GM23338 (cell line): ENCODE measurements at regions not wholly inside any gene's neighbourhood (a gene's known extent, or its start where the extent isn't known, plus 50 kb on each side); places are given as distances from the start of the nearest gene placed in this dataset.

Experiments
- EZH2 ChIP-seq: fragments of 200-600 bp; sonication (generic); IDR thresholded peaks from one replicate; pipeline ENCODE4 v1.8.0; 2017; ENCODE audit warnings: antibody characterized with exemption, mild to moderate bottlenecking, low read depth; ENCODE audit not compliant: unreplicated experiment
- EZH2phosphoT487 ChIP-seq: fragments of 200-600 bp; sonication (generic); IDR thresholded peaks from one replicate; pipeline ENCODE4 v1.8.1; 2018; ENCODE audit warnings: antibody characterized with exemption; ENCODE audit not compliant: unreplicated experiment
- POLR2AphosphoS5 ChIP-seq: IDR thresholded peaks from 2 replicates; pipeline ENCODE4 v1.6.1; 2016; ENCODE audit warnings: antibody characterized with exemption, low read depth
- TF ChIP-seq, protein P1 (sequence below), 2 experiments: fragments of 200-600 bp in 1 of 2; sonication (generic) in 1 of 2; conservative IDR thresholded peaks; 2 replicates each; pipeline versions ENCODE4 v1.5.1 to v1.6.1; 2016 to 2017; ENCODE audit warnings: antibody characterized with exemption in 2 of 2, low read depth in 2 of 2, mild to moderate bottlenecking in 2 of 2, moderate library complexity in 1 of 2
- TF ChIP-seq, protein P2 (sequence below): IDR thresholded peaks from one replicate; pipeline ENCODE4 v1.6.1; 2018; ENCODE audit warnings: antibody characterized with exemption; ENCODE audit not compliant: unreplicated experiment

DNA sequence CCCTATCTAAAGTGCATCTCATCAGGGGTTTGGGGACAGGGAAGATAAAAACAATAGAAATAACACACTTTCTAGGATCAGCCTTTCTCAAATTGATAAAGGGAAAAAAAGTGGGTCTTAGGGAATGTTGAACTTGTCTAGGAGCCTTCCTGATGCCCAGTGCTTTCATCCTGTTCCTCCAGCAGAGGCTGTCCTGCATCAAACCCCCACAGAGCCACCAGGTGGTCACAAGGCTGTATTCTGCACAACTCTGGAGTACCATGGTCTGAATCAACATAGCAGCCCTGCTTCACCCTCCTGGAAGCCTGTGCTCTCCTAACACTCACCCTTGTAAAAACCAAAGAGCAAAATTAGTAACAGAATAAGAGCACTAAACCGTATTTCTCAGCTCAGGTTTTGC is 118.5 kb upstream of the SLC25A36 start:
- TF ChIP-seq, protein P1, sequence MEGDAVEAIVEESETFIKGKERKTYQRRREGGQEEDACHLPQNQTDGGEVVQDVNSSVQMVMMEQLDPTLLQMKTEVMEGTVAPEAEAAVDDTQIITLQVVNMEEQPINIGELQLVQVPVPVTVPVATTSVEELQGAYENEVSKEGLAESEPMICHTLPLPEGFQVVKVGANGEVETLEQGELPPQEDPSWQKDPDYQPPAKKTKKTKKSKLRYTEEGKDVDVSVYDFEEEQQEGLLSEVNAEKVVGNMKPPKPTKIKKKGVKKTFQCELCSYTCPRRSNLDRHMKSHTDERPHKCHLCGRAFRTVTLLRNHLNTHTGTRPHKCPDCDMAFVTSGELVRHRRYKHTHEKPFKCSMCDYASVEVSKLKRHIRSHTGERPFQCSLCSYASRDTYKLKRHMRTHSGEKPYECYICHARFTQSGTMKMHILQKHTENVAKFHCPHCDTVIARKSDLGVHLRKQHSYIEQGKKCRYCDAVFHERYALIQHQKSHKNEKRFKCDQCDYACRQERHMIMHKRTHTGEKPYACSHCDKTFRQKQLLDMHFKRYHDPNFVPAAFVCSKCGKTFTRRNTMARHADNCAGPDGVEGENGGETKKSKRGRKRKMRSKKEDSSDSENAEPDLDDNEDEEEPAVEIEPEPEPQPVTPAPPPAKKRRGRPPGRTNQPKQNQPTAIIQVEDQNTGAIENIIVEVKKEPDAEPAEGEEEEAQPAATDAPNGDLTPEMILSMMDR (conservative IDR thresholded peaks at IDR 0.05; ENCODE audit: low read depth in 2 of 2), result peak in 1 of 2 experiments; percentile 18; a peak in 2 of 4 replicates
- TF ChIP-seq EZH2 (no peak), EZH2phosphoT487 (no peak), POLR2AphosphoS5 (no peak)
- TF ChIP-seq, protein P2, sequence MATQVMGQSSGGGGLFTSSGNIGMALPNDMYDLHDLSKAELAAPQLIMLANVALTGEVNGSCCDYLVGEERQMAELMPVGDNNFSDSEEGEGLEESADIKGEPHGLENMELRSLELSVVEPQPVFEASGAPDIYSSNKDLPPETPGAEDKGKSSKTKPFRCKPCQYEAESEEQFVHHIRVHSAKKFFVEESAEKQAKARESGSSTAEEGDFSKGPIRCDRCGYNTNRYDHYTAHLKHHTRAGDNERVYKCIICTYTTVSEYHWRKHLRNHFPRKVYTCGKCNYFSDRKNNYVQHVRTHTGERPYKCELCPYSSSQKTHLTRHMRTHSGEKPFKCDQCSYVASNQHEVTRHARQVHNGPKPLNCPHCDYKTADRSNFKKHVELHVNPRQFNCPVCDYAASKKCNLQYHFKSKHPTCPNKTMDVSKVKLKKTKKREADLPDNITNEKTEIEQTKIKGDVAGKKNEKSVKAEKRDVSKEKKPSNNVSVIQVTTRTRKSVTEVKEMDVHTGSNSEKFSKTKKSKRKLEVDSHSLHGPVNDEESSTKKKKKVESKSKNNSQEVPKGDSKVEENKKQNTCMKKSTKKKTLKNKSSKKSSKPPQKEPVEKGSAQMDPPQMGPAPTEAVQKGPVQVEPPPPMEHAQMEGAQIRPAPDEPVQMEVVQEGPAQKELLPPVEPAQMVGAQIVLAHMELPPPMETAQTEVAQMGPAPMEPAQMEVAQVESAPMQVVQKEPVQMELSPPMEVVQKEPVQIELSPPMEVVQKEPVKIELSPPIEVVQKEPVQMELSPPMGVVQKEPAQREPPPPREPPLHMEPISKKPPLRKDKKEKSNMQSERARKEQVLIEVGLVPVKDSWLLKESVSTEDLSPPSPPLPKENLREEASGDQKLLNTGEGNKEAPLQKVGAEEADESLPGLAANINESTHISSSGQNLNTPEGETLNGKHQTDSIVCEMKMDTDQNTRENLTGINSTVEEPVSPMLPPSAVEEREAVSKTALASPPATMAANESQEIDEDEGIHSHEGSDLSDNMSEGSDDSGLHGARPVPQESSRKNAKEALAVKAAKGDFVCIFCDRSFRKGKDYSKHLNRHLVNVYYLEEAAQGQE, result no peak
